B cell (primary cell): ENCODE measurements at regions not wholly inside any gene's neighbourhood (a gene's known extent, or its start where the extent isn't known, plus 50 kb on each side); places are given as distances from the start of the nearest gene placed in this dataset.

Experiments used
- EZH2 ChIP-seq: IDR thresholded peaks from 2 replicates; pipeline ENCODE4 v1.6.1; 2012; ENCODE audit warnings: borderline replicate concordance, low read depth, mild to moderate bottlenecking, moderate library complexity, low read length; ENCODE audit not compliant: insufficient read depth, poor library complexity, severe bottlenecking
- TF ChIP-seq, protein P1 (sequence below): fragments of 200-600 bp; IDR thresholded peaks from one replicate; pipeline ENCODE4 v1.8.0; 2022; ENCODE audit warnings: antibody characterized with exemption, mild to moderate bottlenecking

DNA sequence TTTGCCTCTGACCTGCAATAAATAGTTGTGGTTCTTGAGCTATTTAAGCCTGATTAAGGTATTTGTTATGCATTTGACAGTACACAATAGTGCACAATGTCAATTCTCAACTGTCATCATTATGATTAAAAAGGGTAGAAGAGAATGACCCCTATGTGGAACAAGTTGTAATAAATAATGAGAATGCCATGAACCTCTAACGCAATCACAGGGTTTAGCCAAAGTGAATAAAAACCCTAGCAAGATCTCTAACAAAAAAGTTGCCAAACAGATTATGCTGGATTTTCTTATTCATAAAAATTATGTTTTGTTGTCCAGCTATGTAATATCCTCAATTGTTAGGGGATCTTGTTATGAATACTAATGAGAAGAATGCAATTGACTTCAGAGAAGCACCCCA lies 387.4 kb downstream of the GPAT3 start:
- TF ChIP-seq EZH2, result no peak
- TF ChIP-seq, protein P1, sequence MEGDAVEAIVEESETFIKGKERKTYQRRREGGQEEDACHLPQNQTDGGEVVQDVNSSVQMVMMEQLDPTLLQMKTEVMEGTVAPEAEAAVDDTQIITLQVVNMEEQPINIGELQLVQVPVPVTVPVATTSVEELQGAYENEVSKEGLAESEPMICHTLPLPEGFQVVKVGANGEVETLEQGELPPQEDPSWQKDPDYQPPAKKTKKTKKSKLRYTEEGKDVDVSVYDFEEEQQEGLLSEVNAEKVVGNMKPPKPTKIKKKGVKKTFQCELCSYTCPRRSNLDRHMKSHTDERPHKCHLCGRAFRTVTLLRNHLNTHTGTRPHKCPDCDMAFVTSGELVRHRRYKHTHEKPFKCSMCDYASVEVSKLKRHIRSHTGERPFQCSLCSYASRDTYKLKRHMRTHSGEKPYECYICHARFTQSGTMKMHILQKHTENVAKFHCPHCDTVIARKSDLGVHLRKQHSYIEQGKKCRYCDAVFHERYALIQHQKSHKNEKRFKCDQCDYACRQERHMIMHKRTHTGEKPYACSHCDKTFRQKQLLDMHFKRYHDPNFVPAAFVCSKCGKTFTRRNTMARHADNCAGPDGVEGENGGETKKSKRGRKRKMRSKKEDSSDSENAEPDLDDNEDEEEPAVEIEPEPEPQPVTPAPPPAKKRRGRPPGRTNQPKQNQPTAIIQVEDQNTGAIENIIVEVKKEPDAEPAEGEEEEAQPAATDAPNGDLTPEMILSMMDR, result no peak
